HG02642 (cell line): ENCODE measurements at regions not wholly inside any gene's neighbourhood (a gene's known extent, or its start where the extent isn't known, plus 50 kb on each side); places are given as distances from the start of the nearest gene placed in this dataset.

Source experiments
- ATAC-seq: cut with Tn5 transposase; IDR thresholded peaks from one replicate; pipeline ENCODE4 v1.9.1; 2021; ENCODE audit warnings: mild to moderate bottlenecking; ENCODE audit not compliant: unreplicated experiment, poor library complexity

DNA sequence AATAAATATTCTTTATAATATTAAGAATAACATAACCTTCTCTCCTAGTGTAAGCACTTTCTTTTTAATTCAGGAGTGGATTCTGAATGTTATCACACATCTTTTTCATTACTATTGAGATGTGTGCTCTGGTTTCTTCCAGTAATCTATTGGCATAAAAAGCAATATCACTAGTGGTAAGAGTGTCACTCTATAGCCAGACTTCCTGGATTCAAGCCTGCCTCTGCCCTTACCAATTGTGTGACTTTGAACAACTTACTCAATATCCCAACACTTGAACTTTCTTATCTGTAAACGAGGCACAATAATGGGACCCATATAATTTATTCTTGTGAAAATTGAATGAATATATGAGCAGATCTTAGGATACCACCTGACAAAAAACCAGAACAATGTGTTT lies 71.0 kb downstream of the SEM1 start:
- no peak for ATAC-seq

DNA sequence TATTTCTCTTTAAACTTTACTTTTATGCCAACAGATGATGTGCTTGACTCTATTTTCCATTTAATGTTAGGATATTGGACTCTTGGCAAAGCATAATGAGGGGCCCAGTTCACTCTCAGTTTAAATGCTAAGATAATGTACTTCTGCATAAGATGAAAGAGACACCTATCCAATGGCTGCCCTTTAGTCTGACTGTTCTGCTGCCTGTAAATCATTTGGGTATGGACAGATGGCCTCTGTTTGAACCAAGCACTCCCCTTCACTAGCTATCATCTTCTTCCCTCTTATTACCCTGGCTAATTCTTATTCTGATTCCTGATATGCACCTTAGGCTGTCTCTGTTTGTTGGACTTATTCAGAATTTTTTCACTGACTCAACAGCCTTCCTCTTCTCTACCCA lies 72.1 kb downstream of the SEM1 start:
- ATAC-seq: no peak

DNA sequence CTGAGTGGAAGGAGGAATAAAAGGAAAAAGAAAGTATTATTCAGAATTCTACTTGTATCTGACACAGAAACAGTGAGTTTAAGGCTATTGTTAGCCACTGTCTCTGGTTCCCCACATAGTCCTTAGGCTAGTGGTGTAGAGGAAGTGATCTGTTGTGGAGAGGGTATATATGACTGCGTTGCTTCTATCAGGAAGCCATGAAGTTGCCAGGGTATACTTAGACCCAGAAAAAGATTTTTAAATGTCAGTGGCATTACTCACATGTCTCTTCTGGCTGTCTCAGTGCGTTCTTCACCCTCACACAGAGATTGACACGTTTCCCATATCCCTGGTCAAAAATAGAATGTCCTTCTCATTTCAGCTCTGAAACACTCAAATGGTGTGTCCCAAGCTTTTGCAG lies 72.7 kb downstream of the SEM1 start:
- ATAC-seq: no peak

DNA sequence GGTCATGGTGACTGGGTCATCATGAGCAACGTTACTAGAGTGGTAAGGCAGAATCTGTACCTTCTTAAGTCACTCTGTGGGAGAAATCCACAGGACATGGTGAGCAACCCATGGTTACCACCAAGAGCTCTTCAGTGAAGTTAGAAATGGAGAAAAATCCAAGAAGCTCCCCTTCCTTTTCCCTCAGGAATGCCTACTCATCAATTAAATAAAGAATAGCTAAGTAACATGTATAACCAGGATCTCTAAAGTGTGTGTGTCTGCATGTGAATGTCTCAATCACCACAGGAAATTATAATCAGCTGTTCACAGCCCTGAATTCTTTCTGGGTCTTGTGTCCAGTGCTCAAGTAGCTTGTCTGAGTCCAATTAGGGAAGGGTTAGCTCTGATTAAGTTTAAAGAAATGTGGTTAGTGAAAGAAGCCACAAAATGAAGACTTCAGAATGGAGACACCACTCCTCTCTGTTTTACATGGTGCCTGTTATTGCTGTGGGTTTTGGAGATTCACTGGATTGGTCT lies 73.2 kb downstream of the SEM1 start:
- ATAC-seq: no peak

GRCh38 chr7:96629884-96630283 lies 79.8 kb downstream of the SEM1 start:
- ATAC-seq: no peak

- ATAC-seq: no peak
These were observed 84.7 kb downstream of the SEM1 start for GRCh38 chr7:96624954-96625353.

GRCh38 chr7:96621932-96622331 lies 87.7 kb downstream of the SEM1 start:
- ATAC-seq: no peak

GRCh38 chr7:96614154-96614867 lies 95.3 kb downstream of the SEM1 start:
- ATAC-seq: no peak

DNA sequence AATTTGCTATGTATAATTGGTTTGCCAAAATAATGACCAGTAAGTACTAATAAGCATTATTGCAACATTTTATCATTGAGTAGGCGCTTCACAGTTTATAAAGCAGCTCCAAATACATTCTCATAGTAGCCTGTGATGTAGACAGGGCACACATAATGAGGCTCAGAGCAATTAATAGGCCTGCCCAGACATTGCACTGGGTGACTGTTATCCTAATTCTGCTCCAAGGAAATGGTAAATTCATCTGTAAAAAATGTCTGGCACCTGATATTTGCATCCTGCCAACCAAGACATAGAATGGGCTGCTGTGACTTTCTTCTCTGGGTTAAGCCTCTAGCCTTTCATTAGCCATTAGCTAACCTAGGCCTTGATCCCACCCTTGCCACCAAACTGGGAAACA lies 97.6 kb downstream of the SEM1 start:
- no peak for ATAC-seq

- no peak for ATAC-seq
These were observed 104.5 kb downstream of the SEM1 start for GRCh38 chr7:96605045-96605716.

DNA sequence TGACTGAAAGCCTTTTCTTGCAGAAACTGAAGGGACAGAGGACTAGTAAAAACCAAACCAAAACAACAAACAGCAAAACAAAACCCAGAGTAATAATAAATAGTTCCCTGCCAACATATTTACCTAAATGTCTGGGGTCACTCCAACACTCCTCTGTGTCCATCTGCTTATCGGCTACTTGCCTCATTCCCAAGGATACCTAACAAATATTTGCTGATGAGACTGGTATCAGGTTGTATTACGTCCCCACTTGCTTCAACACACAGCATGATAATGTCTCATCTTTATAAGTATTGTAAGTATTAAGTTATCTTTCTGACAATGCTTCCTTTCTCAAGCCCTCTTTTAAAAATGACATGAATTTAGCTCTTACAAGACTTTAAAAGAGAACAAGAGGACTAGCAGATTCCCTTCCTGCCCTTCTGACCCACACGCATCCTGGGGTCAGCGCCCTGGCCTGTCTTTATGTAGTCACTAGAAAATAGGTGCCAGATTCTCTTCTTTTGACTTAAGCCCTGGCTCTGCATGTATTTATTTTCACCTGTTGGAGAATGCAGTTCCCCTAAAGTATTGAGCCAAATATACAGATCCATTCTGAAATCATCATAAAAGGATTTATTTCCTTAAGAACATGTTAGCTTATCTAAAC lies 110.2 kb downstream of the SEM1 start:
- no peak for ATAC-seq

DNA sequence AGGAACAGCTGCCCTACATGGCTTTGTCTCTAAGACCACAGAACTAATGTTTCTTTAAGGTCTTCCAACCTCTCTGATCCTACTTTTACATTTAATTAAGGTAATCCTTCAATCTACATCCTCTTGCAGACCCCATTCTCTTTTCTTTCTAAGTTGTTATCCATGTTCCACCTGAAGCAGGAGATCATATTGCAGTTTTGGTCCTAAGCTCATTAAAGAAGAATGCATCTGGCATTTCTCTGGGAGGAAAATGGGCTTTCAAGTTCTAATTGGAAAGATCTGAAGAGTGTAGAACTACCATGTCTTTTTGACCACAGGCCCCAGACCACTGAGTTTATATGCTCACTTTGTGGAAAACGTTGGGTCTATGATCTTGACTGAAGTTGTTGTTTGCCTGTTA lies 111.2 kb downstream of the SEM1 start:
- ATAC-seq: no peak

DNA sequence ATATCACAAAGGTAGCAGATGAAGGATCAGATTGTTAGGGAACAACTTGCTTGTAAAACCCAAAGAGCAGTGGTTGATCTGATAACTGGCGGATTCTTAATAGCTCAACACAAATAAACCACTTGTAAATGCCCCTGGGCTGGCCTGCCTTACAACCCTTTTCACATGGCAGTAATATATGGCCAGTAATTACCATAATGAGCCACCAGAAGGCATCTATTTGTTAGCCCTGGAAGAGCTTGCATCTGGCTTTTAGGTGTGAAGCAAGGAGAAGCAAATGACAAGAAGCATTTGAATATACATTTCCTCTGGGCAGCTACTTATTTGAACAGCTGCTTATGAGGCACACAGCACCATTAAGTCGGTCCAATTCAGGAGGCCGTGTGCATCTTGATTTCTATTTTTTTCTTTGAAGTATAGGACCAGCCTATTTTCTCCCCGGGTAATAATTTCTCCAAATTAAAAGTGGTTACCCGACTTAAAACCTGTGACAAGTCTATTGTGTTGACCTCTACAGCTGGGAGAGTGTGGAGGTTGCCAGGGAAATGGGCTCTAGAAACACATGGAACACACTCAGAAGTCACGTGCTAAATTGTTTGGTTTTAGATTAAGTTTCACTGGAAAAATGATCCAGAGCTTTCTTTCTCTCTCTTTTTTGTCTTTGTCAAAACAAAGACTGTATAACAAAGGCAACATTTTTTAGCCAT lies 113.4 kb downstream of the SEM1 start:
- no peak for ATAC-seq

- ATAC-seq: no peak
These were observed 117.6 kb downstream of the SEM1 start for GRCh38 chr7:96591900-96592676.

- no peak for ATAC-seq
These were observed 118.3 kb downstream of the SEM1 start for GRCh38 chr7:96591159-96591899.

- ATAC-seq: no peak
These were observed 120.6 kb downstream of the SEM1 start for GRCh38 chr7:96589038-96589437.

DNA sequence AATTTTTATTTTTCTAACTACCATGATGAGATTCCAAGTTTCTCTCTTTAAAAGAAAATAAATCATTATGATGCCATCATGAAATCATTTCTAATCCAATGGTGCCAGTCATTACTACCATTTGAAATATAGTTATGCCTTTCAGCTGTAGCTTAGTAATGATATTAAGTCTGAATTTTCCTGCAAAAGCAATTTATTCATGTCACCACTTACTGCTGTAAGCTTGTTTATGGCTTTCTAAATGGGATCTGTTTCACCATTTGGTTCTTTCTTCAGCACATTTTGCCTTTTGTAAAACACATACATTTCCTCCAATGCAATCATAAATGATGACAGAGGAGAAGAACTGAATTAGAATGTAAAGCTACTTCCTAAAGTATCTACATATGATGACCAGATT lies 130.5 kb downstream of the SEM1 start:
- ATAC-seq: no peak

DNA sequence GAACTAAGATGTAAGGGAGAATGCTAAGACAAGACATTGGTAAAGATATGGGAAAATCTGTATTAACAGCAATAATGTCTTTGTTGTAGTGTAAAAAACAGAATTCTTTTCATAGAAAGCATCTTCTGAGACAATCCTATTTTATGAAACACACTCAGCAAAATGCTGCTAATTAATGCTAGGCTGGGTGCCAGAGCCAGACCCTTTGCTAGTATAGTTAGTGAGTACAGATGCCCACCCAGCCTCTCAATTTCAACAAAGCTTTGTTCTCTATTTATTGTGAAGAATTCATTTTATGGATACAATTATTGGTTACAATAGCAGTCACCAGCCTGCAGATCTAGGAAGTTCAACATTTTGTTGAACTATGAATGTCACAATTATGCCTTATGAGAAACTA lies 131.0 kb downstream of the SEM1 start:
- no peak for ATAC-seq

DNA sequence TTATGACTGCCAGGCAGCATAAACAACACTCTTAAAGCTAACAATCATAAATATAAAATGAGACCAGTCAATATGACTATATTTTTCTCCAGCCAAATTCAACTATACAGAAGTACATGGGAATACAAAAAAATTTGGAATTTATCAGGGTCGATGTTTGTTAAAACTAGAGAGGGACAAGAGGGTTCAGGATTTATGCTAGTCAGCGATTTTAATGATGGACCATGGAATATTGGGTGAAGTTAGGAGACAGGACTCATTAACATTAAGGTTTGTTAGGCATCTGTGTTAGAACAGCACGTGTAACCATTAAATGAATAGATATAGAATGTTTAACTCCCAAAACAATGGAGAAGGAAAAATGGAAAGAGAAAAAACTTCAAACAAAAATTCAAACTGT lies 146.2 kb downstream of the SEM1 start:
- no peak for ATAC-seq
